OCI-LY3 (cell line): ENCODE measurements at regions not wholly inside any gene's neighbourhood (a gene's known extent, or its start where the extent isn't known, plus 50 kb on each side); places are given as distances from the start of the nearest gene placed in this dataset.

Experiments used
- EZH2phosphoT487 ChIP-seq: fragments of 200-600 bp; shearing (Covaris generic); IDR thresholded peaks from 2 replicates; pipeline ENCODE4 v1.6.1; 2018; ENCODE audit warnings: antibody characterized with exemption, mixed run types, low read depth
- TF ChIP-seq, protein P1 (sequence below): fragments of 200-600, 300-600 bp; sonication (generic); IDR thresholded peaks from 2 replicates; pipeline ENCODE4 v1.5.1; 2014; ENCODE audit warnings: antibody characterized with exemption, low read length, low read depth

GRCh38 chrX:27085346-27085745 lies 377.8 kb downstream of the PPP4R3C start:
- TF ChIP-seq, protein P1, sequence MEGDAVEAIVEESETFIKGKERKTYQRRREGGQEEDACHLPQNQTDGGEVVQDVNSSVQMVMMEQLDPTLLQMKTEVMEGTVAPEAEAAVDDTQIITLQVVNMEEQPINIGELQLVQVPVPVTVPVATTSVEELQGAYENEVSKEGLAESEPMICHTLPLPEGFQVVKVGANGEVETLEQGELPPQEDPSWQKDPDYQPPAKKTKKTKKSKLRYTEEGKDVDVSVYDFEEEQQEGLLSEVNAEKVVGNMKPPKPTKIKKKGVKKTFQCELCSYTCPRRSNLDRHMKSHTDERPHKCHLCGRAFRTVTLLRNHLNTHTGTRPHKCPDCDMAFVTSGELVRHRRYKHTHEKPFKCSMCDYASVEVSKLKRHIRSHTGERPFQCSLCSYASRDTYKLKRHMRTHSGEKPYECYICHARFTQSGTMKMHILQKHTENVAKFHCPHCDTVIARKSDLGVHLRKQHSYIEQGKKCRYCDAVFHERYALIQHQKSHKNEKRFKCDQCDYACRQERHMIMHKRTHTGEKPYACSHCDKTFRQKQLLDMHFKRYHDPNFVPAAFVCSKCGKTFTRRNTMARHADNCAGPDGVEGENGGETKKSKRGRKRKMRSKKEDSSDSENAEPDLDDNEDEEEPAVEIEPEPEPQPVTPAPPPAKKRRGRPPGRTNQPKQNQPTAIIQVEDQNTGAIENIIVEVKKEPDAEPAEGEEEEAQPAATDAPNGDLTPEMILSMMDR, result no peak
- no peak for TF ChIP-seq EZH2phosphoT487
